ENCODE measurements at regions not wholly inside any gene's neighbourhood (a gene's known extent, or its start where the extent isn't known, plus 50 kb on each side); places are given as distances from the start of the nearest gene placed in this dataset.

- no peak for ATAC-seq
- Mint-ChIP-seq H3K4me1 (no peaks in the 10 kb centered on the region), H3K27me3 (peaks cover 4% of the 10 kb centered on the region), H3K27ac (no peak overlapping the region), H3K9me3 (ENCODE audit: low read depth) (no peaks in the 10 kb centered on the region), H3K4me3 (no peak overlapping the region), H3K36me3 (no peaks in the 10 kb centered on the region)
- CTCF ChIA-PET = no interaction called here
- no peak for DNase-seq
Observed at GRCh38 chr4:10317345-10317744, 139.9 kb downstream of the ZNF518B start.

DNA sequence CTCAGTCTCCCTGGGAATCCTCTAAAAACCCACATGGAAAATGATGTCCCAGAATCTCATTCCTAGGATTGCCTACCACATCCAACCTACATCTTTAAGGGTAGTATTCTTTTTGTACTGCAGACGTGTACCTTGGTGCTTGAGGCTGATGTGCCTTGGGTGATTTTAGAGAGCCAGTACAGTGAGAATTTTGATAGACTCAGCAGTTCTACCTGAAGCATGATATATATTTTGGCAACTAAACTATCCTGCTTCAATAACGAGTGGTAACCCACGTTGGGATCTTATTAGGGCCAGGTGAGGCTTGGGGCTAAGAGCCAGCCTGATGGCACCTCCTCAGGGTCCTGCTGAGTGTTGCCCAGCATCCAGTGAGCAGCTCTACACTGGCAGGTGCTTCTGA is 140.4 kb downstream of the ZNF518B start:
- ATAC-seq = no peak
- Mint-ChIP-seq H3K27me3 (peaks cover 4% of the 10 kb centered on the region), H3K4me3 (no peak overlapping the region), H3K36me3 (no peaks in the 10 kb centered on the region), H3K4me1 (no peaks in the 10 kb centered on the region), H3K9me3 (ENCODE audit: low read depth) (no peaks in the 10 kb centered on the region), H3K27ac (no peak overlapping the region)
- CTCF ChIA-PET = no interaction called here
- DNase-seq = no peak

- H3K9me3 Mint-ChIP-seq (ENCODE audit: low read depth) = no peaks in the 10 kb centered on the region
- no peak overlapping the region for H3K27ac Mint-ChIP-seq
- H3K27me3 Mint-ChIP-seq = no peaks in the 10 kb centered on the region
- CTCF ChIA-PET = no interaction called here
- no peaks in the 10 kb centered on the region for H3K4me1 Mint-ChIP-seq
- no peaks in the 10 kb centered on the region for H3K36me3 Mint-ChIP-seq
- no peak overlapping the region for H3K4me3 Mint-ChIP-seq
- no peak for DNase-seq
- ATAC-seq = no peak
Observed at GRCh38 chr4:10315638-10316037, 141.6 kb downstream of the ZNF518B start.

- H3K9me3 Mint-ChIP-seq (ENCODE audit: low read depth) = no peaks in the 10 kb centered on the region
- CTCF ChIA-PET = no interaction called here
- H3K27me3 Mint-ChIP-seq = peaks cover 2% of the 10 kb centered on the region
- ATAC-seq (no peak), DNase-seq (no peak)
- H3K36me3 Mint-ChIP-seq = no peaks in the 10 kb centered on the region
- no peak overlapping the region for H3K27ac Mint-ChIP-seq
- H3K4me1 Mint-ChIP-seq = no peaks in the 10 kb centered on the region
- H3K4me3 Mint-ChIP-seq = no peak overlapping the region
Observed at GRCh38 chr4:10312568-10312967, 144.7 kb downstream of the ZNF518B start.

- Mint-ChIP-seq H3K4me1 (no peaks in the 10 kb centered on the region), H3K27me3 (peaks cover 2% of the 10 kb centered on the region), H3K36me3 (no peaks in the 10 kb centered on the region), H3K27ac (no peak overlapping the region), H3K9me3 (ENCODE audit: low read depth) (no peaks in the 10 kb centered on the region), H3K4me3 (no peak overlapping the region)
- ATAC-seq (no peak), DNase-seq (no peak)
- CTCF ChIA-PET = no interaction called here
Observed at GRCh38 chr4:10311939-10312338, 145.3 kb downstream of the ZNF518B start.

DNA sequence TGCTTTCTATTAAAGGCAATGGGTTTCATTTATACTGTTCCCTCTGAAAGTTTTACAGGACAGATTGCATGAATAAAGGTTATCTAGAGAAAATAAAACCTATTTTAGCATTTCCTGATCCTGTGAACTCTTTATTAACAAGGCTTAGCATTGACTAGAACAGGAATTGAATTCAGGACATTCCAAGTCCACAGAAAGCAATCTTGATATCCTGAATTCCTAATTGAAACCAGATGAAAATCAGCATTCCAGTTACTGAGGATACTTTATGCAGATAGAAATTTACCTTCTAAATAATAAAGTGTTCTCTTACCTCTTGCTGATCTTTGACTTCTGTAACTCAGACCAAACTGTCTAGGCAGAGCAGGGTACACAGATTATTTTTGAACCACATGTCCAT is 151.4 kb downstream of the ZNF518B start:
- Mint-ChIP-seq H3K36me3 (no peaks in the 10 kb centered on the region), H3K9me3 (ENCODE audit: low read depth) (no peaks in the 10 kb centered on the region), H3K4me3 (no peak overlapping the region), H3K27ac (no peak overlapping the region), H3K4me1 (no peaks in the 10 kb centered on the region), H3K27me3 (peaks cover 20% of the 10 kb centered on the region)
- CTCF ChIA-PET = no interaction called here
- ATAC-seq (no peak), DNase-seq (no peak)

DNA sequence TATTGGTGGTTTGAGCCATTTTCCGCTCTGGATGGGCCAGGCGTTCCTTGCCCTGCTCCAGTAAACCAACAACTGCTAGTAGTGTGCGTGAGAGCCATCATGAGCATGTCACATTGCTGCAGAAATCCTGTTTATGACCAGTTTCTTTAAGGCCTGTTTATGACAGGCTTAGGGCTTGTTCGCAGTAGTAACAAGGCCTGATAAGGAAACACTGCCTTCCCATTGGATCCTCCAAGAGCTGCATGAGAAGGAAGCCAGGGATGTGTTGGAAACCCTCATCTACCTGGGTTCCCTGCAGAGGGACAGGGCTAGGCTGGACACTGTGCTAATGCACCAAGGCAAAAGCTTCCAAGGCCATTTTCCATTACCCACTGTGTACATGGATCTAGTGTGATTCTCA is 153.9 kb downstream of the ZNF518B start:
- no peak overlapping the region for H3K27ac Mint-ChIP-seq
- no peak overlapping the region for H3K4me3 Mint-ChIP-seq
- H3K36me3 Mint-ChIP-seq = no peaks in the 10 kb centered on the region
- no peaks in the 10 kb centered on the region for H3K4me1 Mint-ChIP-seq
- no peak for ATAC-seq
- no peaks in the 10 kb centered on the region for H3K9me3 Mint-ChIP-seq (ENCODE audit: low read depth)
- no peak for DNase-seq
- peaks cover 20% of the 10 kb centered on the region for H3K27me3 Mint-ChIP-seq
- CTCF ChIA-PET = no interaction called here

- H3K27me3 Mint-ChIP-seq = peaks cover 27% of the 10 kb centered on the region
- no peak for ATAC-seq
- no peak overlapping the region for H3K27ac Mint-ChIP-seq
- H3K4me1 Mint-ChIP-seq = no peaks in the 10 kb centered on the region
- no peaks in the 10 kb centered on the region for H3K9me3 Mint-ChIP-seq (ENCODE audit: low read depth)
- CTCF ChIA-PET = no interaction called here
- no peak for DNase-seq
- no peaks in the 10 kb centered on the region for H3K36me3 Mint-ChIP-seq
- H3K4me3 Mint-ChIP-seq = no peak overlapping the region
Observed at GRCh38 chr4:10302096-10302495, 155.1 kb downstream of the ZNF518B start.

DNA sequence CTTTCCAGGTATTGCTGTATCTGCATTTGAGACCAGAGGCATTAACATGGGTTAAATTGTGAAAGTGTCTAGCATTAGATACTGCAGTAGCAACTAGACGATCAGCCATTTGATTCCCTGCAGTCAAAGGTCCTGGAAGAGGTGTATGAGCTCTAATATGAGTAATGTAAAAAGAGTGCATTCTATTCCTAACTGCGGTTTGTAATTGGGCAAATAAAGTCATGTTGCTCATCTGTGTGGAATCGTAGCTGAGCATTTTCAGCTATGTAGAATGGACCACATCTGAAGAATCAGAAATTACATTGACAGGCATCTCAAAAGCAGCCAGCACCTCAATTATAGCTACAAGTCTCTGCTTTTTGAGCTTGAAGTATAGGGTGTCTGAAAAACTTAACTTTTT is 157.6 kb downstream of the ZNF518B start:
- Mint-ChIP-seq H3K27me3 (peaks cover 24% of the 10 kb centered on the region), H3K36me3 (no peaks in the 10 kb centered on the region), H3K27ac (no peak overlapping the region), H3K4me1 (no peaks in the 10 kb centered on the region), H3K9me3 (ENCODE audit: low read depth) (no peaks in the 10 kb centered on the region), H3K4me3 (no peak overlapping the region)
- CTCF ChIA-PET = interaction anchor here (1.2 kb wide), 1 partner anchor 162 kb away, joined by 3 read pairs; no protein-coding TSS in a partner anchor
- ATAC-seq (no peak), DNase-seq (no peak)

DNA sequence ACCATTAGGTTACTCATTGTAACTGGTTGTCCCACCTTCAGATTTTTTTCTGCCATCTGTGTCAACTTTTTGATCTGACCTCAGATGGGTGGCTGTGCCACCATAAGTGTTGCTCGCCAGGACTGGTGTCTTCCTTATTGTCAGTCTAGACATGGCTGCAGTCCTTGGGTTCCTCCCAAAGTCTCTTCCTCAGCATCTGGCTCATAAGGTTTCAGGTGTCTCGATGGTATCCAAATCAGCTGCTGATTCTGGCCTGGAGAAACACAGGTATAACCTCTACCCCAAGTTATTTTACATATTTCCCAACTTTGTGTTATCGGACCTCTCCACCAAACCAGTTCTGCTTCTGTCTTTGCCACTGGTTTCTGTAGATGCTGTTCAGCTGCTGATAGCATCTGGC is 158.5 kb downstream of the ZNF518B start:
- no peaks in the 10 kb centered on the region for H3K36me3 Mint-ChIP-seq

DNA sequence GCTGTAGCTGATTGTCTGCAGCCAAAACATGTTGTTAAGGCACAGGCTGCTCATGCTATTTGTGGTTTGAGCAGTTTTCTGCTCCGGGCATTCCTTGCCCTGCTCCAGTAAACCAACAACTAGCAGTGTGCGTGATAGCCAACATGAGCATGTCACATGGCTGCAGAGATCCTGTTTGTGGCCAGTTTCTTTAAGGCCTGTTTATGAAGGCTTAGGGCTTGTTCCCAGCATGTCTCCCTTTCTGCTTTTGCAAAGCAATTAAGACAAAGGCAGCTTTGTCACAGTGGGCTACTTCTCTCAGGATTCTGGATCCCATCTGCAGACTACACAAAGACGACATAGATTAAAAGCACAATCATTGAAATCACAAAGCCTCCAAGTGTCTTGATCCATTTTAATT is 160.5 kb downstream of the ZNF518B start:
- H3K27ac Mint-ChIP-seq = no peak overlapping the region
- CTCF ChIA-PET = interaction anchor here (1.1 kb wide), 1 partner anchor 243 kb away, joined by 3 read pairs; no protein-coding TSS in a partner anchor

More for the DNA sequence above, 158.5 kb downstream of the ZNF518B start:
- DNase-seq (no peak), ATAC-seq (no peak)
- no peaks in the 10 kb centered on the region for H3K9me3 Mint-ChIP-seq (ENCODE audit: low read depth)
- H3K4me1 Mint-ChIP-seq = no peaks in the 10 kb centered on the region
- CTCF ChIA-PET = no interaction called here
- no peak overlapping the region for H3K27ac Mint-ChIP-seq
- H3K4me3 Mint-ChIP-seq = no peak overlapping the region
- peaks cover 23% of the 10 kb centered on the region for H3K27me3 Mint-ChIP-seq

DNA sequence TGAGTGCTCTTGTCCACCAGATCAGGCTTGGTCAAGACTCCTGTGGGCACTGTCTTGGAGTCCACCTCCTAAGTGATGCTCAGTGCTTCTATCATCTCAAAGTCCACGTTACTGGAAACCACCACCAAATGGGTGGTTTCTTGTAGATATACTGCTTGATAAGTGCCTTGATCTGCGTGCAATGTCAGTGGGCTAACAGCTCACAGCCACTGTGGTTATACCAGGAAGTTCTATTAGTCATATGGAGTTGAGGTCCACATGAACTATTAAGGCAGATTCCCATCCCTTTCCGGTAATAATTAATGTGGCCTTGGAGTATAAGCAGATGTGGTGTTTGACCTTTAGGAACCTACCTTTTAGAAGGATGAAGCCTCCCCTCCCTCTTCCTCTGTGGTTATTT is 161.9 kb downstream of the ZNF518B start:
- no peak for DNase-seq
- no peaks in the 10 kb centered on the region for H3K9me3 Mint-ChIP-seq (ENCODE audit: low read depth)
- H3K27me3 Mint-ChIP-seq = peaks cover 20% of the 10 kb centered on the region
- H3K27ac Mint-ChIP-seq = no peak overlapping the region
- ATAC-seq = no peak
- CTCF ChIA-PET = no interaction called here
- no peak overlapping the region for H3K4me3 Mint-ChIP-seq
- no peaks in the 10 kb centered on the region for H3K4me1 Mint-ChIP-seq
- H3K36me3 Mint-ChIP-seq = no peaks in the 10 kb centered on the region

More for the DNA sequence above, 160.5 kb downstream of the ZNF518B start:
- no peak overlapping the region for H3K4me3 Mint-ChIP-seq
- no peaks in the 10 kb centered on the region for H3K4me1 Mint-ChIP-seq
- H3K36me3 Mint-ChIP-seq = no peaks in the 10 kb centered on the region
- ATAC-seq (no peak), DNase-seq (no peak)
- H3K27me3 Mint-ChIP-seq = peaks cover 25% of the 10 kb centered on the region
- H3K9me3 Mint-ChIP-seq (ENCODE audit: low read depth) = no peaks in the 10 kb centered on the region

DNA sequence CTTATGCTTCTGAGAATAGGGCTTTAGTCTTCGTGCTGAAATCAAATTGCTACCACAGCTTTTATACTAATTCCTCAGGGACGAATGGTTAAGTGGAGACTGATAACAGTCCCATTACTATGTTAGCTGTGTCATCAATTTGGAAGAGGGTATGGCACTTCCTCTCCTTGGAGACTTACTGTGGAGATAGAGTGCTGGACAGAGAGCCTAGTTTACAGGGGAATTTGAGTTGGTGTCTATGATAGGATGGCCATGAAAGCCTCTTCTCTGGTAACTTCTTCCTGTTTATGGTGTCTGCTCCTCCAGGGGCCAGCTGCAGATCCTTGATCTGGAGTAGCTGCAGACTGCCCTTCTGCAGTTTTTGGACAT is 167.7 kb downstream of the ZNF518B start:
- Mint-ChIP-seq H3K4me3 (no peak overlapping the region), H3K36me3 (no peaks in the 10 kb centered on the region), H3K4me1 (peaks cover 6% of the 10 kb centered on the region), H3K27ac (no peak overlapping the region), H3K27me3 (peaks cover 12% of the 10 kb centered on the region), H3K9me3 (ENCODE audit: low read depth) (no peaks in the 10 kb centered on the region)
- CTCF ChIA-PET = interaction anchor here (0.6 kb wide), 1 partner anchor 446 kb away, joined by 3 read pairs; no protein-coding TSS in a partner anchor
- DNase-seq = no peak
- ATAC-seq = no peak

- Mint-ChIP-seq H3K4me3 (no peak overlapping the region), H3K27ac (no peak overlapping the region), H3K9me3 (ENCODE audit: low read depth) (no peaks in the 10 kb centered on the region), H3K36me3 (no peaks in the 10 kb centered on the region), H3K4me1 (peaks cover 6% of the 10 kb centered on the region), H3K27me3 (peaks cover 11% of the 10 kb centered on the region)
- CTCF ChIA-PET = interaction anchor here (0.9 kb wide), 1 partner anchor 33 kb away, joined by 3 read pairs; no protein-coding TSS in a partner anchor
- no peak for ATAC-seq
- no peak for DNase-seq
Observed at GRCh38 chr4:10288830-10289537, 168.2 kb downstream of the ZNF518B start.

- CTCF ChIA-PET = no interaction called here
Observed at GRCh38 chr4:10285028-10285427, 168.4 kb upstream of the WDR1 start.

More at GRCh38 chr4:10285028-10285427, 168.4 kb upstream of the WDR1 start:
- Mint-ChIP-seq H3K27ac (no peak overlapping the region), H3K36me3 (no peaks in the 10 kb centered on the region), H3K9me3 (ENCODE audit: low read depth) (no peaks in the 10 kb centered on the region), H3K27me3 (peaks cover 5% of the 10 kb centered on the region), H3K4me3 (no peak overlapping the region), H3K4me1 (peaks cover 6% of the 10 kb centered on the region)
- no peak for ATAC-seq
- no peak for DNase-seq
